Uterus (tissue), 2 donors: ENCODE measurements at regions not wholly inside any gene's neighbourhood (a gene's known extent, or its start where the extent isn't known, plus 50 kb on each side); places are given as distances from the start of the nearest gene placed in this dataset.

ENCODE experiments used
- CTCF ChIP-seq, 4 experiments: fragments of 200-600 bp in 2 of 4; fragments of 450-650 bp in 2 of 4; sonication (generic) in 2 of 4; IDR thresholded peaks; one replicate each; pipeline ENCODE4 v1.5.1; 2016 to 2019; ENCODE audit warnings: antibody characterized with exemption in 4 of 4, mild to moderate bottlenecking in 2 of 4, moderate library complexity in 1 of 4
- POLR2A ChIP-seq, 2 donors: fragments of 450-650 bp; IDR thresholded peaks; one replicate each; pipeline ENCODE4 v1.6.1; 2016; ENCODE audit warnings: antibody characterized with exemption in 2 of 2, mild to moderate bottlenecking in 1 of 2, moderate library complexity in 1 of 2

- no peak for TF ChIP-seq POLR2A (IDR thresholded peaks at IDR 0.05)
- no peak for TF ChIP-seq CTCF (IDR thresholded peaks at IDR 0.05)
Observed at GRCh38 chr11:116263770-116264169, 509.0 kb downstream of the BUD13 start.
